HCEC 1CT (cell line): ENCODE measurements at regions not wholly inside any gene's neighbourhood (a gene's known extent, or its start where the extent isn't known, plus 50 kb on each side); places are given as distances from the start of the nearest gene placed in this dataset.

Experiments
- DNase-seq: peaks from one replicate; pipeline ENCODE4 v3.0.0-alpha.2; 2017

GRCh38 chr3:174408310-174408709 lies 450.8 kb upstream of the NAALADL2 start:
- peak; percentile 34 for DNase-seq

GRCh38 chr3:174409086-174409743 lies 449.9 kb upstream of the NAALADL2 start:
- DNase-seq, result no peak

GRCh38 chr3:174413062-174413912 lies 445.8 kb upstream of the NAALADL2 start:
- DNase-seq, result no peak

GRCh38 chr3:174414902-174415301 lies 444.2 kb upstream of the NAALADL2 start:
- no peak for DNase-seq

DNA sequence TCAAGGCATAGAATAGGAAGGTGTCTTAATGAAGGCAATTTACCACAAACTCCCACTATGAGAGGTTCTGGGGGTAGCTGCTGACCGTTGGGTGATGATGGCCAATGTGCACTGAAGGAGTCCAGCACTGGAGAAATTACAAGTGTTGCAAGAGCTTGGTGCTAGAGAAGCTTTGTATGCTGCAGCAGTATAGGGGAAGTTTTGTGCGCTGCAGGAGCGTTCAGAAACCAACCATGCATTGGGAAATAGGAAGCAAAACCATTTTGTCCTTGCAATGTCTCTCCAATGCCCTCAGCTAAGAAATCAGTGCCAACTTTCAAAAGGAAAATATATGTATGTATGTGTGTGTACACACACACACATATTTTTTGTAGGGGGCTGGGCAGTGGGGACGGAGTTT lies 441.6 kb upstream of the NAALADL2 start:
- DNase-seq, result no peak

GRCh38 chr3:174419216-174419615 lies 439.9 kb upstream of the NAALADL2 start:
- no peak for DNase-seq

DNA sequence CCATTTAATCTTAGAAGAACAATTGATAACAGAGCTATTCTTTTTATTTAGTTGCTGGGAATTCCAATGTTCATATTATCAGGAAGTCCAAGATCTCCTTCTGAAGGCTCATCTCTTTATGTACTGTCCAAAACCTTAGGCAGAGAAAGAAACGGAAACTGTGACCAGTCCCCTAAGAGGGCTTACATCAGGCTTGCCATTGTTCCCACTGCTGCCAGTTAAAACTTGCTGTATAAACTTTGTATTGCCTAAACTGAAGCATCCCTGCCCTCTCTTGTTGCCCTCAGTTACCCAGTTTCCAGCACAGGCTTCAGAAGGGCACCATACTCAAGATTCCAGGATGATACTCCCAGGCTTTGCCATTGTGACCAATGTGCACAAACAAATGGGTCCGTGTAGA lies 435.2 kb upstream of the NAALADL2 start:
- DNase-seq, result no peak

DNA sequence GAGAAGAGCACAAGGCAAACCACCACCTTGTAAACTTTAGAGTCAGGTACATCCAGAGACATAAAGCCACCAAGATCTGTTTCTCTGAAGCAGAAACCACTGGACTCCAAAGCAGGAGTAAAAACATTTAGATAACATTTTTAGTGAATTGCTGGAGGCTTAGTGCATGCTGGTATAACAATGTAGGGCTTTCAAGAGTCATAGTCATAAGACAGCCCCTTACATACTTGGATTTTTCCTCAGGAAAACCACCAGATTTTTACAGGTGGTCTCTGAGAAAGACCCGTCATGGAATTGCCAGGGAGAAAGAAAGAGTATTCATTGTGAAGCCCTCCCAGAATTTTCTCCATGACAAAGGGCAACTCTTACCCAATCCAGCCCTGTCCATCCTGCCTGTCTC lies 434.5 kb upstream of the NAALADL2 start:
- no peak for DNase-seq

DNA sequence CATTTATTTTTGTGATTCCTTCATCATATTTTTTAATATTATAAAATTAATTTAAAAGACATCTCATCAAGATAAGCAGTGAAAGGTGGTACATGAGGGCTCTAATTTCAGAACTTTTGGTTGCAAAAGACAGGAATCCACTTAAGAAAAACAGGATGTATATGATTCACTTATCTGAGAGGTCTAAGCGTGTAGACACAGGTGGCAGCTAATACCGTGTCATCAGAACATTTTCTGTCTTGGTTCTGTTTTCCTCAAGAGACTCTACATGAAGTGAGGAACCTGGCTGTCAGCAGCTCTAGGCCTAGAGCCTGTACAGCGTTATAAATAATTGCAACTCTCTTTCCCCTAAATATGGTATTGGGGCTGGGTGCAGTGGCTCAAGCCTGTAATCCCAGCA lies 433.7 kb upstream of the NAALADL2 start:
- no peak for DNase-seq

DNA sequence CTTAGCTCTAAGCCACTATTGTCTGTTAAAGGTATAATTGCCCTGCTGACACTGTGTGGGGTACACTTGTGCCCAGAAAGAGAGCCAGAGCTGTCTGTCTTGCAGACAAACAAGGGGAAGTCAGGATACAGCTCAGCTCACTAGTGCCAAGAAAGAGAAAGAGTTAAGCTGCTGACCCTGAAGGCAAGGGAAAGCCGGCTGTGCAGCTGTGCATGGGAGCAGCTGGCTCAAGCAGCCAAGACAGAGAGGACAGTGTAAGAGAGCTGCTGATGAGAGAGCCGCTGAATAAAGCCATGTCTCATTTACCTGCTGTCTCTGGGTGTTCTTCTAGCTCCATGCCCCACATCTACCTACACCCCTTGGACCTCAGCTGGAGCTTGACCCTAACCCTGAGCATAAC lies 428.1 kb upstream of the NAALADL2 start:
- DNase-seq, result no peak

DNA sequence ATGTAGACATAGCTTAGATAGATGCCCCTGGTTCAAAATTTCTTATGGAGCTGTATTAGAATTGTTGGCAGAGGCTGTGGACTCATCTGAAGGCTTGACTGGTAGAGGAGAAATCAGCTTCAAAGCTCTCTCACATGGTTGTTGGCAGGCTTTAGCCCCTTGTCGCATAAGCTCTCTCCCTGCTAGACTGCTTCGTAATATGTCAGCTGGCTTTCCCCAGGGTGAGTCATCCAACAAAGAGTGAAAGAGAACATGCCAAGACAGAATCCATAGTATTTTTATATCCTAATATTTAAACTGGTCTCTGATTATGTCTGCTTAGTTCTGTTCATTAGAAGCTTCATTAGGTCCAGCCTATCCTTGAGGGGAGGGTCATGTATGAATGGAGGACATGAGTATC lies 427.4 kb upstream of the NAALADL2 start:
- peak; percentile 50 for DNase-seq

DNA sequence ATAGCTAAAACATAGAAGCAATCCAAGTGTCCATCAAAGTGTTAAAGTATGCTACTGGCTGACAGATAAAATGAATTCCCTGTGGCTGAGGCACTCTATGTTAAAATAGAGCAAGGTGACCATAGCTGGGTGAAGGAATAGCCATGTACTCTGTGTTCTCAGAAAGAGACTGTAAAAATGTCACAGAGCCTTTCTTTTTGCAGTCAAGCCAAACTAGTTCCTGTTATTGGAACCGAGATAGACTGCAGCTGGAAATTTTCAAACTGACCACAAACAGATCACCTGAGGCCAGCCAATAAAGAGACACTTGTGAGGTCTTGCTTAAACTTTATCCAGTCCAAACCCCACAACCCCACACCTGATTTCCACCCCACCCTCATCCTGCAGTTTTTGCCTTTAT lies 422.8 kb upstream of the NAALADL2 start:
- no peak for DNase-seq

DNA sequence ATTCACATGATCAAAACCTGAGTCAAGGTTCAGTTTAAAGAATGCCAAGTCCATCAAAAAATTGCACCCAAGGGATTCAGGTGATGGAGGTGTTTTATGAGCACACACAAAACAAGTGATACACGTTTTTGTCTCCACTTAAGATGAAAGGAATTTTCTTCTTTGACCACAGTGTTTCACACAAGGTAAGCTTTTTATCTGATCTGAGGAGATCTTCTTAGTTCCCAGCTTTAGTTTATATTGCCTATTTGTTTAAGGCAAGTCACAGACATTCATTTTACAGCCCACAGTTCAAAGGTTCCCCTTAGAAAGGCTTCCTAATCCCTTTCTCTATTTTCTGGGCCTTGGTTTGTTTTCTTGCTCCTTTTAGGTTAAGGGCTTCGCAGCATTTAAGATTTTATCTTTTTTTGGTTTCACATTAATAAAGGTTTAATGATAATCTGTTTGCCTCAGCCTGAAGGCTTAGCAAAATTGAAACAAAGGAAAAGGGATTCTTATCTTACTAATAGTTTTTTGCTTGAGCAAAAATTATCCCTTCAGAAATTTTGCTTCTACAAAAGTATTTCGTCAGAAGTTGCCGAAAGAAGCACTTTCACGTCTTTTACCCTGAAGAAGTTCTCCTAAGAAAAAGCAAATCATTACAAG lies 420.5 kb upstream of the NAALADL2 start:
- DNase-seq, result no peak

DNA sequence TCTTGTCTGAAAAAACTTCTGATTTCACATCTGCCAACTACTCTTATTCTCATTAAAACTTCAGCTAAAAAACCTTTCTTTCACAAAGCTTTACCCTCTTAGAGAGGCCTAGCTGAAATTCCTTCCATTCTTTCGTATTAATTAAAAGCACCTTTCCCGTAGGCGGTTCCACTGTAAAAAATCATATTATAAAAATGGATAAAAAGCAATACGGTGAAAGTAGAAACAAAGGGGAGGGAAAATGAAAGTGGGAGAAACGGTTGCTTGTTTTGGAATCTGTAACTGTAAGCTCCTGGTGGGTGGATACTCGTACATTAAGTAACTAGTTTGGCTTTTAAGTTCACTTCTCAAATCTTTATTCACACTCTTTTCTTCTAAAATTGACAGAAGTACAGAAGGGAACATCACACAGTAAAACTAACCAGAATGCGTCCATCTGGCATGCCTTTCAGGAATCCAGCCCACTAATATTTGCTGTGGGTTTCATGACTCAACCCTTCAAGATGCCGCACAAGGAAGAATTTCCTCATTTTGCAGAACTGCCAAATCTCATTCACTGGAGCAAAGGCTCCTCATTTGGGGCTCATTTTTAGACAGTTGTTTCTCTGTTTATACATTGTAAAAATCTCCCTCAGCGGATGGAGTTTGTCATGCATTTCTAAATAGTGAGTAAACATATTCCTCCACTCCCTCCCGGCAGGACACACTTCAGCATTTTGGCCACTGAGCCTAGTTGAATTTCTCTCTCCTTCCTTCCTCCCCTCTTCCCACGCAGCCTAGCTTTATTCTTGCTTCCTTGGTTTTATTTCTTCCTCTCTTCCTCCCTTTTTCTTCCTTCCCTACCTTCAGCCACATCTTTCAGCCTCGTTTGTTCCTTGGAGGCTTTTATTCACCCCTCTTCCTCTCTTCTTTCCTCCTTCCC lies 419.5 kb upstream of the NAALADL2 start:
- peak; percentile 96 for DNase-seq

DNA sequence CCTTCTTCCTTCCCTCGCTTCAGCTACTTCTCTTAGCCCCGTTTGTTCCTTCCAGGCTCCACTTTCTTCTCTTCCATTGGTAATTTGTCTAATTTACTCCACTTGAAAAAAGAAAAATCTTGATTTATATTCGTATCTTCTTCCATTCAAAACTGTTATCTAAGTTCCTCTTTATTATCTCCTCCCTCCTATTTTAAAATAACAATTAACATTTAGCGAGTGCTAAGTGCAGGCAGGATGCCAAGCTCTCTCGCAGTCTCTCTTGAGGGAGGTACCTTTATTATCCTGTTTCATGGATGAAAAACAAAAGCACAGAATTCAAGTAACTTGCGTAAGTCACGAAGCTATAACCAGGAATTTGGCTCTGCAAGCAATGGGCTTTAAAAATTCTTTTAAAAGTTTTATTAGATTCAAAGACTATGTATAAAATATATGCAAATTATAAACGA lies 418.9 kb upstream of the NAALADL2 start:
- DNase-seq, result no peak

DNA sequence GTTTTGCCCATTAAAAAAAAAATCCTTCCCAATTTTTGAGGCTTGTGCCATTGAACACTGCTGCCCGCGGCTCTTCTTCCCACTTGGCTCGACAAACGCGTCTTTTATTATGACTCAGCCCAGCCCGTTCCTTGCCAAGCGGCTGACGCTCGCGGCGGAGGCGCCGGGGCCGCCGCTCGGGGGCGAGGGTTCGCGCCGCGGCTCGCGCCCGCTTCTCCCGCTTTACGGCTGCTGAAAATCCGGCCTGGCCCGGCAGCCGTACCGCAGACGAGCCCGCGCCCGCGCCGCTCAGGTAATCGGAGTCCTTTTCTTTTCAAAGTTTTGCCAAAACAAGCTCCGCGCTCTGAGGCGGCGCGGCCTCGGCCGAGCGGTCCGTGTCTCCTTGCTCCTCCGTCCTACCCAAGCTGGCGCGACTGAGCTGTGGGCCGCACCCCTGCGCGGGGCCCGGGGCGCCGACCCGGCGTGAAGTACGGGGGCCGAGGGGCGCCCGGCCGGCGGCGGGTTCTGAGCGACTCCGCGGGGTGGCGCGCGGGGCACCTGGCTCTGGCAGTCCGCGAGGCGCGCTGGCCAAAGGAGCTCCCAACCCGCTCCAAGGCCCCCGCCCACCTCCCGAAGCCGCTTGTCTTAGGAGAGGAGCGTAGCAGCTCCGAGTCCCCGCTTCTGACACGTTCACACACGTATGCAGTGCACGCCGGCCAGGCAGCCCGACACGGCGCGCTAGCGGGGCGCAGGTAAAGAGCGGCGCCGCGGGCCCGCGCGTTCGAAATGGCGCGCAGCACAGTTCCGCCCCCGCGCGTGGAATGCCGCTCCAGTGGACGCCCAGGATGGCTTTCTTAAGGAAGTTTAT lies 418.2 kb upstream of the NAALADL2 start:
- DNase-seq, result peak; percentile 92

GRCh38 chr3:174441588-174442301 lies 417.4 kb upstream of the NAALADL2 start:
- DNase-seq, result peak; percentile 66

- DNase-seq, result peak; percentile 17
Observed at GRCh38 chr3:174442302-174442682, 416.8 kb upstream of the NAALADL2 start.

- DNase-seq, result no peak
Observed at GRCh38 chr3:174444391-174444790, 414.7 kb upstream of the NAALADL2 start.

DNA sequence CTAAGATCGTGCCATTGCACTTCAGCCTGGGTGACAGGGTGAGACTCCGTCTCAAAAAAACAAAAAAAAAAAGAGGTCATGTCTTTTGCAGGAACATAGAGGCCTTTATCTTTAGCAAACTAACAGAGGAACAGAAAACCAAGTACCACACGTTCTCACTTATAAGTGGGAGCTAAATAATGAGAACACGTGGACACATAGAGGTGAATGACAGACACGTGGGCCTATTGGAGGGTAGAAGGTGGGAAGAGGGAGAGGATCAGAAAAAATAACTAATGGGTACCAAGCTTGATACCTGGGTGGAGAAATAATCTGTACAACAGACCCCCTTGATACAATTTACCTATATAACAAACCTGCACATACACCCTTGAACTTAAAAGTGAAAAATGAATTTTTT lies 401.4 kb upstream of the NAALADL2 start:
- DNase-seq, result no peak

- no peak for DNase-seq
Observed at GRCh38 chr3:174460831-174461230, 398.3 kb upstream of the NAALADL2 start.
